H1 (cell line): ENCODE measurements at regions not wholly inside any gene's neighbourhood (a gene's known extent, or its start where the extent isn't known, plus 50 kb on each side); places are given as distances from the start of the nearest gene placed in this dataset.

Experiments used
- CTBP2 ChIP-seq: IDR thresholded peaks from 2 replicates; pipeline ENCODE4 v1.7.0; 2011; ENCODE audit warnings: borderline replicate concordance, mild to moderate bottlenecking, moderate library complexity, mixed read lengths, low read length; ENCODE audit not compliant: insufficient read depth, insufficient read length
- KDM1A ChIP-seq: fragments of 200-600, 300-600 bp; sonication (generic); IDR thresholded peaks from 2 replicates; pipeline ENCODE4 v1.7.1; 2016; ENCODE audit warnings: mild to moderate bottlenecking, low read length, borderline replicate concordance
- RAD21 ChIP-seq, 2 experiments: IDR thresholded peaks in 1 of 2; conservative IDR thresholded peaks in 1 of 2; 2 replicates each; pipeline ENCODE4 v1.6.1; 2011; ENCODE audit warnings: low read depth in 2 of 2, low read length in 2 of 2, improper control_type of control experiment in 1 of 2, inconsistent platforms in 1 of 2, mild to moderate bottlenecking in 1 of 2, moderate library complexity in 1 of 2
- RFX5 ChIP-seq: IDR thresholded peaks from 2 replicates; pipeline ENCODE4 v1.6.1; 2011; ENCODE audit warnings: low read depth, low read length, improper control_type of control experiment, borderline replicate concordance
- TEAD4 ChIP-seq: IDR thresholded peaks from 2 replicates; pipeline ENCODE4 v1.6.1; 2012; ENCODE audit warnings: low read depth, low read length, inconsistent platforms, mixed read lengths
- TF ChIP-seq, protein P1 (sequence below), 3 experiments: IDR thresholded peaks; 1 replicate in 2 of 3; 2 replicates in 1 of 3; pipeline versions ENCODE4 v1.5.1 to v1.6.1; 2011; ENCODE audit warnings: low read length in 3 of 3, mild to moderate bottlenecking in 3 of 3, inconsistent platforms in 2 of 3, low read depth in 1 of 3, moderate library complexity in 1 of 3; ENCODE audit not compliant: insufficient read depth in 1 of 3; ENCODE audit errors: control extremely low read depth in 1 of 3
- TF ChIP-seq, protein P2 (sequence below): IDR thresholded peaks from 2 replicates; pipeline ENCODE4 v1.6.1; 2012; ENCODE audit warnings: inconsistent platforms

DNA sequence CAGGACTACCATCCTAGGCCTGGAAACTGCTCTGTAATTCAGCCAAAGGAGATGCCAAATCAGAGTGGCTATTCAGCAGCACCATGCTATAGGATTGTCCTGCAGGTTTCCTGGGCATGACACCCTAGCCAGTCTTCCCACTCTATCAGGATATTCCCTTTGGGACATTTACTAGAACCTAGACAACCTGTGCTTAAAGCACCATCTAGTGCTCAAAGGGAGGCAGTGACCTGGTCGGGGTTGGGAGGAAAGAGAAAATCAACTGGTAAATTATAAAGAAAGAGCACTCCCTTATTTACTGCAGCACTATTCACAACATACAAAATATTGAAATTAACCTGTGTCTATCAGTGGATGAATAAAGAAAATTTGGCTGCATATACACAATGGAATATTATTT, 67.2 kb upstream of the SMLR1 start (continued):
- TF ChIP-seq, protein P1, sequence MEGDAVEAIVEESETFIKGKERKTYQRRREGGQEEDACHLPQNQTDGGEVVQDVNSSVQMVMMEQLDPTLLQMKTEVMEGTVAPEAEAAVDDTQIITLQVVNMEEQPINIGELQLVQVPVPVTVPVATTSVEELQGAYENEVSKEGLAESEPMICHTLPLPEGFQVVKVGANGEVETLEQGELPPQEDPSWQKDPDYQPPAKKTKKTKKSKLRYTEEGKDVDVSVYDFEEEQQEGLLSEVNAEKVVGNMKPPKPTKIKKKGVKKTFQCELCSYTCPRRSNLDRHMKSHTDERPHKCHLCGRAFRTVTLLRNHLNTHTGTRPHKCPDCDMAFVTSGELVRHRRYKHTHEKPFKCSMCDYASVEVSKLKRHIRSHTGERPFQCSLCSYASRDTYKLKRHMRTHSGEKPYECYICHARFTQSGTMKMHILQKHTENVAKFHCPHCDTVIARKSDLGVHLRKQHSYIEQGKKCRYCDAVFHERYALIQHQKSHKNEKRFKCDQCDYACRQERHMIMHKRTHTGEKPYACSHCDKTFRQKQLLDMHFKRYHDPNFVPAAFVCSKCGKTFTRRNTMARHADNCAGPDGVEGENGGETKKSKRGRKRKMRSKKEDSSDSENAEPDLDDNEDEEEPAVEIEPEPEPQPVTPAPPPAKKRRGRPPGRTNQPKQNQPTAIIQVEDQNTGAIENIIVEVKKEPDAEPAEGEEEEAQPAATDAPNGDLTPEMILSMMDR (IDR thresholded peaks at IDR 0.05; ENCODE audit: control extremely low read depth in 1 of 3, insufficient read depth in 1 of 3, low read depth in 1 of 3, low read length in 3 of 3) = peak in 2 of 3 experiments; percentile 82 to 90; a peak in 3 of 4 replicates
- TF ChIP-seq, protein P2, sequence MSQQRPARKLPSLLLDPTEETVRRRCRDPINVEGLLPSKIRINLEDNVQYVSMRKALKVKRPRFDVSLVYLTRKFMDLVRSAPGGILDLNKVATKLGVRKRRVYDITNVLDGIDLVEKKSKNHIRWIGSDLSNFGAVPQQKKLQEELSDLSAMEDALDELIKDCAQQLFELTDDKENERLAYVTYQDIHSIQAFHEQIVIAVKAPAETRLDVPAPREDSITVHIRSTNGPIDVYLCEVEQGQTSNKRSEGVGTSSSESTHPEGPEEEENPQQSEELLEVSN = 0 out of 2 replicates have a peak, but pooled peaks have one; percentile 47
- no peak for TF ChIP-seq CTBP2
- TF ChIP-seq RAD21 (IDR thresholded peaks at IDR 0.05 in 1 of 2, conservative IDR thresholded peaks at IDR 0.05 in 1 of 2; ENCODE audit: low read depth in 2 of 2, low read length in 2 of 2) = peak; percentile 96 to 97
- no peak for TF ChIP-seq KDM1A
- no peak for TF ChIP-seq RFX5
- no peak for TF ChIP-seq TEAD4
